A673 (cell line): ENCODE measurements at regions not wholly inside any gene's neighbourhood (a gene's known extent, or its start where the extent isn't known, plus 50 kb on each side); places are given as distances from the start of the nearest gene placed in this dataset.

Source experiments
- CTCF ChIP-seq: fragments of 300-800, 200-600 bp; sonication (generic); conservative IDR thresholded peaks from 2 replicates; pipeline ENCODE4 v1.5.1; 2017; ENCODE audit warnings: low read depth, mild to moderate bottlenecking, antibody characterized with exemption, low read length, moderate library complexity, mixed read lengths
- EZH2 ChIP-seq: fragments of 200-600 bp; sonication (generic); IDR thresholded peaks from 2 replicates; pipeline ENCODE4 v1.6.1; 2017; ENCODE audit warnings: borderline replicate concordance, low read depth, mild to moderate bottlenecking, mixed read lengths, antibody characterized with exemption, low read length; ENCODE audit not compliant: poor library complexity, severe bottlenecking

DNA sequence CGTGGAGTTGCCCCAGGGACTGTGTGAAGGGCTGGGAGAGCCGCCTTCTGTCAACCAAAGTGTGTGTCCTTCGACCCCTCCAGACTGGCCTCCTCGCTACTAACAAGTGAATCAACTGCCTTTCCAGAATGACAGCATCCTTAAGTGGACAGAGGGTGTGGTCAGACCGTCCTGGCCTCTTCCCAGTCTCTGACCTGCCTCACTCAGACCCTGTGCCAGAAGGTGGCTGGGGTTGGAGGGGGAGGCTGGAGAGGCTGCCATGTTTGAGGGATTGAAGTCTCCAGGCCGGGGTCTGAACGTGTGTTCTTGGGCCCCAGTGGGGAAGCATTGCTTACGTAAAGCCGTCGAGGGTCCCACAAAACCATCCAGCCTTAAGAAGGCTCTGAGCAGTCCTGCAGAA lies 389.3 kb upstream of the IRX4 start:
- TF ChIP-seq CTCF = no peak
- no peak for TF ChIP-seq EZH2
